ENCODE measurements at regions not wholly inside any gene's neighbourhood (a gene's known extent, or its start where the extent isn't known, plus 50 kb on each side); places are given as distances from the start of the nearest gene placed in this dataset.

DNA sequence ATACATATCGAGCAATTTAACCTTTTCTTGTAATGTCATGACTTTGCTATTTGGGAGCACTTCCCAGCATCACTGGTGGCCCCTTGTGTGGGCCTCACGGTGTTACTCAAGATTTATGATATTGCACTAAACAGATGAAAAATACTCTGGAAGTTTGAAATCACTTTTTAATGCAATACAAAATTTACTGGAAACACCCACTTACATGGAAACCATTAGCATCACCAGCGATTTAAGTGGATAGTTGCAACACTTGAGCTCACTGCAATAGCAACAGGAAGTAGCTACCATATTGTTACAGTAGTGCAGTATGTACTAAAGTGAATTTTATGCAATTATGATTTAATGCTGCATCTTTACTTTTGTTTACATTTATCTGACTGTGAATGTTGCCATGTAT is 184.4 kb downstream of the MDFIC start:
- Histone ChIP-seq H3K9me3 (ENCODE audit: control insufficient read depth, insufficient read depth, low read depth, low read length) (no peaks in the 10 kb centered on the region), H3K27ac (ENCODE audit: low read depth, low read length) (no peak overlapping the region), H3K9ac (ENCODE audit: low read length) (no peak overlapping the region), H3K4me1 (ENCODE audit: control insufficient read depth, insufficient read depth, low read length) (no peaks in the 10 kb centered on the region), H3K4me3 (ENCODE audit: low read depth, low read length) (no peak overlapping the region), H3K36me3 (ENCODE audit: control insufficient read depth, insufficient read depth, low read length) (no peaks in the 10 kb centered on the region), H3K27me3 (ENCODE audit: control insufficient read depth, insufficient read depth, low read length) (no peaks in the 10 kb centered on the region)

- no peaks in the 10 kb centered on the region for H3K27me3 ChIP-seq (ENCODE audit: control insufficient read depth, insufficient read depth, low read length)
- H3K36me3 ChIP-seq (ENCODE audit: control insufficient read depth, insufficient read depth, low read length): no peaks in the 10 kb centered on the region
- H3K27ac ChIP-seq (ENCODE audit: low read depth, low read length): no peak overlapping the region
- no peaks in the 10 kb centered on the region for H3K4me1 ChIP-seq (ENCODE audit: control insufficient read depth, insufficient read depth, low read length)
- H3K9me3 ChIP-seq (ENCODE audit: control insufficient read depth, insufficient read depth, low read depth, low read length): no peaks in the 10 kb centered on the region
- H3K4me3 ChIP-seq (ENCODE audit: low read depth, low read length): no peak overlapping the region
- H3K9ac ChIP-seq (ENCODE audit: low read length): no peak overlapping the region
Observed at GRCh38 chr7:115102738-115103137, 180.8 kb downstream of the MDFIC start.

DNA sequence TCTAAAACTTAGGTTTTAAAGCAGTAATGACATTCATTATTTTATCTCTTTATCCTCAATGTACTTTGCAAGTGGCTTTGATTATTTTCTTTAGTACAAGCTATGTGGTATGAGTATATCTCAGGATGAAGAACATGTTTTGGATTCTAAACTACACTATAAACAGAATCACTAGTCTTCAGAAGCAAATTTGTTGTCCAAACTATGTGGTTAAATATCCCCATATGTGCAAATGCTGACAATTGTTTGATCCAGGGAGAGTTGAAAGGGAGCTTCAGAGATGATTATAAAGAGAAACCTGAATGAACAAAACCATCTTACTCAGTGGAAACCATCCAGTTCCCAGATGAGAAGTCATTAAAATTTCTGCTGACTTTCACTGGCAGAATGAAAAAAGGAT is 179.3 kb downstream of the MDFIC start:
- Histone ChIP-seq H3K9ac (ENCODE audit: low read length) (no peak overlapping the region), H3K36me3 (ENCODE audit: control insufficient read depth, insufficient read depth, low read length) (no peaks in the 10 kb centered on the region), H3K9me3 (ENCODE audit: control insufficient read depth, insufficient read depth, low read depth, low read length) (no peaks in the 10 kb centered on the region), H3K4me3 (ENCODE audit: low read depth, low read length) (no peak overlapping the region), H3K4me1 (ENCODE audit: control insufficient read depth, insufficient read depth, low read length) (peaks cover 13% of the 10 kb centered on the region; the same call in 1 of the 2 replicates), H3K27ac (ENCODE audit: low read depth, low read length) (no peak overlapping the region), H3K27me3 (ENCODE audit: control insufficient read depth, insufficient read depth, low read length) (no peaks in the 10 kb centered on the region)

- no peak overlapping the region for H3K27ac ChIP-seq (ENCODE audit: low read depth, low read length)
- H3K27me3 ChIP-seq (ENCODE audit: control insufficient read depth, insufficient read depth, low read length): no peaks in the 10 kb centered on the region
- H3K4me1 ChIP-seq (ENCODE audit: control insufficient read depth, insufficient read depth, low read length): peaks cover 13% of the 10 kb centered on the region; the same call in 1 of the 2 replicates
- no peaks in the 10 kb centered on the region for H3K9me3 ChIP-seq (ENCODE audit: control insufficient read depth, insufficient read depth, low read depth, low read length)
- no peaks in the 10 kb centered on the region for H3K36me3 ChIP-seq (ENCODE audit: control insufficient read depth, insufficient read depth, low read length)
- H3K9ac ChIP-seq (ENCODE audit: low read length): no peak overlapping the region
- H3K4me3 ChIP-seq (ENCODE audit: low read depth, low read length): no peak overlapping the region
Observed at GRCh38 chr7:115099906-115100305, 178.0 kb downstream of the MDFIC start.

- no peaks in the 10 kb centered on the region for H3K36me3 ChIP-seq (ENCODE audit: control insufficient read depth, insufficient read depth, low read length)
- H3K9me3 ChIP-seq (ENCODE audit: control insufficient read depth, insufficient read depth, low read depth, low read length): no peaks in the 10 kb centered on the region
- no peak overlapping the region for H3K9ac ChIP-seq (ENCODE audit: low read length)
- no peaks in the 10 kb centered on the region for H3K27me3 ChIP-seq (ENCODE audit: control insufficient read depth, insufficient read depth, low read length)
- H3K4me1 ChIP-seq (ENCODE audit: control insufficient read depth, insufficient read depth, low read length): peaks cover 13% of the 10 kb centered on the region; the same call in 1 of the 2 replicates
- H3K4me3 ChIP-seq (ENCODE audit: low read depth, low read length): no peak overlapping the region
- no peak overlapping the region for H3K27ac ChIP-seq (ENCODE audit: low read depth, low read length)
Observed at GRCh38 chr7:115097175-115097671, 175.3 kb downstream of the MDFIC start.

- no peaks in the 10 kb centered on the region for H3K36me3 ChIP-seq (ENCODE audit: control insufficient read depth, insufficient read depth, low read length)
- no peak overlapping the region for H3K4me3 ChIP-seq (ENCODE audit: low read depth, low read length)
- no peak overlapping the region for H3K9ac ChIP-seq (ENCODE audit: low read length)
- H3K27ac ChIP-seq (ENCODE audit: low read depth, low read length): no peak overlapping the region
- peaks cover 13% of the 10 kb centered on the region; the same call in 1 of the 2 replicates for H3K4me1 ChIP-seq (ENCODE audit: control insufficient read depth, insufficient read depth, low read length)
- no peaks in the 10 kb centered on the region for H3K27me3 ChIP-seq (ENCODE audit: control insufficient read depth, insufficient read depth, low read length)
- no peaks in the 10 kb centered on the region for H3K9me3 ChIP-seq (ENCODE audit: control insufficient read depth, insufficient read depth, low read depth, low read length)
Observed at GRCh38 chr7:115096262-115096661, 174.4 kb downstream of the MDFIC start.

DNA sequence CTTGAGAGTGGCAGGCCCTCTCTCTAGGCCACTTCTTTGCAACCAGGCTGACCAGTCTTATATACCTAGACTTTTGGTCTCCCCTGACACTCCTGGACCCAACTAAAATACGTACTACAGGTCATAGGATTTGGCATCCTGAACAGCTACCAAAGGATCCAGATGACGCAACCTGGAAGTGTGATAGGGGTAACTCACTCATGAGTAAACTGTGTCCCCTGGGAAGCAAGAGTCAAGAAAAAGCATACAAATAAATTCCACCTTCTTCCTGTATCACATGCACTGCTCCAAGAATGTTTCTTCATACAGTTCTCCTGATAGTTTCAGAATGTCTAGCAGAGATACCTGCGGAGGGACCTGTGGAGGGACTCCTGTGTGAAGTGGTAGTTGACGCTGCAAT is 172.3 kb downstream of the MDFIC start:
- Histone ChIP-seq H3K36me3 (ENCODE audit: control insufficient read depth, insufficient read depth, low read length) (no peaks in the 10 kb centered on the region), H3K27me3 (ENCODE audit: control insufficient read depth, insufficient read depth, low read length) (no peaks in the 10 kb centered on the region), H3K27ac (ENCODE audit: low read depth, low read length) (no peak overlapping the region), H3K9me3 (ENCODE audit: control insufficient read depth, insufficient read depth, low read depth, low read length) (no peaks in the 10 kb centered on the region), H3K9ac (ENCODE audit: low read length) (no peak overlapping the region), H3K4me1 (ENCODE audit: control insufficient read depth, insufficient read depth, low read length) (peaks cover 13% of the 10 kb centered on the region; the same call in 1 of the 2 replicates), H3K4me3 (ENCODE audit: low read depth, low read length) (no peak overlapping the region)

DNA sequence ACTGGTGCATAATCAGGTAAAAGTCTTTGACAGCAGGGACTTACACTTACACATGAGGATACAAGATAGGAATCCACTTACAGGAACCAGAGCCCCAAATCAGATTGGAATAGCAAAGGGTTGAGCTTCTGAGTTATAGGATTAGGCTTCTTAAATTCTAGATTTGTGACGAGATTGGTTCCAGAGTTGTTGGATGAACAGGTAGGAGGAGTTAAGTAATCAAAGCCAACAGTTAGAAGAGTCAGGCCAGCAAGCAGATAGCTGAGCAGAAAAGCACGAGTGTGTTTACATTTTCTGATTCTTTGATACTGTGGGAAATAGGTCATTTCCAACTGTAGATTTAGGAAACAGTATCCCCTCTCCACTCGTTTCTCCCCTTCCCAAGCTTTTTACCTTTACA is 167.0 kb downstream of the MDFIC start:
- no peaks in the 10 kb centered on the region for H3K36me3 ChIP-seq (ENCODE audit: control insufficient read depth, insufficient read depth, low read length)
- no peak overlapping the region for H3K4me3 ChIP-seq (ENCODE audit: low read depth, low read length)
- H3K9ac ChIP-seq (ENCODE audit: low read length): no peak overlapping the region
- H3K27me3 ChIP-seq (ENCODE audit: control insufficient read depth, insufficient read depth, low read length): no peaks in the 10 kb centered on the region
- no peak overlapping the region for H3K27ac ChIP-seq (ENCODE audit: low read depth, low read length)
- H3K9me3 ChIP-seq (ENCODE audit: control insufficient read depth, insufficient read depth, low read depth, low read length): no peaks in the 10 kb centered on the region
- H3K4me1 ChIP-seq (ENCODE audit: control insufficient read depth, insufficient read depth, low read length): peaks cover 15% of the 10 kb centered on the region

- no peak overlapping the region for H3K4me3 ChIP-seq (ENCODE audit: low read depth, low read length)
- peak overlapping the region; percentile 10; the same call in 1 of the 2 replicates for H3K27ac ChIP-seq (ENCODE audit: low read depth, low read length)
- H3K27me3 ChIP-seq (ENCODE audit: control insufficient read depth, insufficient read depth, low read length): no peaks in the 10 kb centered on the region
- peaks cover 15% of the 10 kb centered on the region for H3K4me1 ChIP-seq (ENCODE audit: control insufficient read depth, insufficient read depth, low read length)
- H3K36me3 ChIP-seq (ENCODE audit: control insufficient read depth, insufficient read depth, low read length): no peaks in the 10 kb centered on the region
- H3K9ac ChIP-seq (ENCODE audit: low read length): no peak overlapping the region
- no peaks in the 10 kb centered on the region for H3K9me3 ChIP-seq (ENCODE audit: control insufficient read depth, insufficient read depth, low read depth, low read length)
Observed at GRCh38 chr7:115087437-115087836, 165.5 kb downstream of the MDFIC start.

DNA sequence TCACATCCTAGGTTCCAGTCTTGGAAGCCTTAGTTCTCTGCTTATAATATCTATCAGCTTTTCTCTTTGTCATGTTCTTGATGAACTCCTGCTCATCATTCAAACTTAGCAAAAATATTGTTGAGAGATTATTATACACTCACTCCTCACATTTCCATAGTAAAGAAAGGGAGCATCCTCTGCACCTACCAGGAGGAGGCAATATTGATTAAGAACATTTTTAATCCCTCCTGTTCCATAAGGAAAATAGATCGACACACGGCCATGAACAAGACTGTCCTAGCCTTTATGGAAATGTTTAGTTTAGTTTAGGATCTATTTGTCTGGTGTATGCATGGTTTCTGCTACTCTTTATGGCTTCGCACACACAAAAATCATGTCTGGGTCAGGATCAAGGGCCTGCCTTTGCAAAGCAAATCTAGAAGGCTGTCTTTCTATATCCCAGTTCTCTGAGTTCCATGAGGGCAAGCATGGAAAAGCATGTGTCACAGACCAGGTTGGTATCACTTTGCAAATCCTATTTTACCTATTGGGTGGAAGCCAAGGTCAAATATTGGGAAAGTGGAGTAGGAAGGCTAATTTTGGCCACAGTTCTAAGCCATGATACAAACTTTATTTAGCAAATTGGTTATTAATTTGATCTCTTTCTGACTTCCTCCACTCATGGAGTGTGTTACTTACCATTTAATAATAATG is 164.4 kb downstream of the MDFIC start:
- Histone ChIP-seq H3K9me3 (ENCODE audit: control insufficient read depth, insufficient read depth, low read depth, low read length) (no peaks in the 10 kb centered on the region), H3K27ac (ENCODE audit: low read depth, low read length) (no peak overlapping the region), H3K36me3 (ENCODE audit: control insufficient read depth, insufficient read depth, low read length) (no peaks in the 10 kb centered on the region), H3K27me3 (ENCODE audit: control insufficient read depth, insufficient read depth, low read length) (no peaks in the 10 kb centered on the region), H3K4me3 (ENCODE audit: low read depth, low read length) (no peak overlapping the region), H3K9ac (ENCODE audit: low read length) (no peak overlapping the region), H3K4me1 (ENCODE audit: control insufficient read depth, insufficient read depth, low read length) (peaks cover 15% of the 10 kb centered on the region)

GRCh38 chr7:115085421-115085820 is 163.5 kb downstream of the MDFIC start:
- H3K4me1 ChIP-seq (ENCODE audit: control insufficient read depth, insufficient read depth, low read length): peaks cover 15% of the 10 kb centered on the region
- H3K27ac ChIP-seq (ENCODE audit: low read depth, low read length): no peak overlapping the region
- H3K4me3 ChIP-seq (ENCODE audit: low read depth, low read length): no peak overlapping the region
- H3K9me3 ChIP-seq (ENCODE audit: control insufficient read depth, insufficient read depth, low read depth, low read length): no peaks in the 10 kb centered on the region
- H3K27me3 ChIP-seq (ENCODE audit: control insufficient read depth, insufficient read depth, low read length): no peaks in the 10 kb centered on the region
- H3K36me3 ChIP-seq (ENCODE audit: control insufficient read depth, insufficient read depth, low read length): no peaks in the 10 kb centered on the region
- H3K9ac ChIP-seq (ENCODE audit: low read length): no peak overlapping the region

Measured in HUES6 (cell line).